ENCODE measurements at regions not wholly inside any gene's neighbourhood (a gene's known extent, or its start where the extent isn't known, plus 50 kb on each side); places are given as distances from the start of the nearest gene placed in this dataset.
"Not testable (repeated sequence)": the region's sequence is repeated elsewhere in the genome, so short reads cannot be mapped to it uniquely, and the experiment has no call there.

DNA sequence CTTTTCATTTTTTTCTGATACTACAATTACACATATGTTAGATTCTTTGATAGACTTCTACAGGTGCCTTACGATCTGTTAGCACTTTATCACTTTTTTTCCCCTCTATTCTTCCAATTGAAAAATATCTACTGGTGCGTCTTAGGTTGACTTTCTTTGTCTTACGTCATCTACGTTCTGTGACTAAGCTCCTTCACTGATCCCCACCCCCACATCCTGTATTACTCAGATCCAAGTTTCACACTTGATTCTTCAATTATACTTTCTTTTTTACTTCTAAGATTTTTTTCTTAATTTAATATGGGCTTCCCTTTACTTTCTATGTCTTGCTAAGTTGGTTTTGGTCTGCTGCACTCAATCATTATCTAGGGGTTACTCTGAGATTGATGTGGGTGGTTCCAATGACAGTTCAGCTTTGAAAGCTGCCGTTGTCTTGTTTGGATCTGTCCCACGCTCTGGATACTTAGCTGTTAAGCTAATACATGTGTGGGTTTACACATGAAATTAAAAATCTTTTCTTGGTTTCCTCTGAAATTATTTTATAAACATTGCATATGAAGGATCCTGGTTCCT is 1321.1 kb downstream of the RAPGEF2 start:
- peak; percentile 61 for DNase-seq (ENCODE audit: low read depth)

- DNase-seq (ENCODE audit: low read depth), result no peak
Measured at GRCh38 chr4:160426233-160426632, 1323.4 kb downstream of the RAPGEF2 start.

DNA sequence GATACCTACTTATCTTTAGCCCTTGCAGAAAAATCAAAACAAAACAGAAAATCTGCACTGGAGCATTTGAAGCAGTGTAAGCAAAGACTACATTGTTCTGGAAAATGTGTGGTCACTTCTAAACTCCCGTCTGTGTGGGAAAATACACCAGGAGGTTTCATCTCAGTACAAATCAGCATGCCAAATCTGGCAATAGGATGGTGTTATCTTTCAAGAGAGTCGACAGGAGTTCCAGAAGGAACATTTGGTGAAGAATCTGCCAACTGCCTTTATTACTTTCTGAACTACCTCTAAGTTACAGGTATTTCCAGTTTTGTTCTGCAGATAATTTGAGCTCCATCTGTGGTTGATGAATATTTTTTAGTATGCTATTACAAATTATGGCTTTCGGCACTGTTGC is 1348.0 kb downstream of the RAPGEF2 start:
- DNase-seq (ENCODE audit: low read depth), result no peak

DNA sequence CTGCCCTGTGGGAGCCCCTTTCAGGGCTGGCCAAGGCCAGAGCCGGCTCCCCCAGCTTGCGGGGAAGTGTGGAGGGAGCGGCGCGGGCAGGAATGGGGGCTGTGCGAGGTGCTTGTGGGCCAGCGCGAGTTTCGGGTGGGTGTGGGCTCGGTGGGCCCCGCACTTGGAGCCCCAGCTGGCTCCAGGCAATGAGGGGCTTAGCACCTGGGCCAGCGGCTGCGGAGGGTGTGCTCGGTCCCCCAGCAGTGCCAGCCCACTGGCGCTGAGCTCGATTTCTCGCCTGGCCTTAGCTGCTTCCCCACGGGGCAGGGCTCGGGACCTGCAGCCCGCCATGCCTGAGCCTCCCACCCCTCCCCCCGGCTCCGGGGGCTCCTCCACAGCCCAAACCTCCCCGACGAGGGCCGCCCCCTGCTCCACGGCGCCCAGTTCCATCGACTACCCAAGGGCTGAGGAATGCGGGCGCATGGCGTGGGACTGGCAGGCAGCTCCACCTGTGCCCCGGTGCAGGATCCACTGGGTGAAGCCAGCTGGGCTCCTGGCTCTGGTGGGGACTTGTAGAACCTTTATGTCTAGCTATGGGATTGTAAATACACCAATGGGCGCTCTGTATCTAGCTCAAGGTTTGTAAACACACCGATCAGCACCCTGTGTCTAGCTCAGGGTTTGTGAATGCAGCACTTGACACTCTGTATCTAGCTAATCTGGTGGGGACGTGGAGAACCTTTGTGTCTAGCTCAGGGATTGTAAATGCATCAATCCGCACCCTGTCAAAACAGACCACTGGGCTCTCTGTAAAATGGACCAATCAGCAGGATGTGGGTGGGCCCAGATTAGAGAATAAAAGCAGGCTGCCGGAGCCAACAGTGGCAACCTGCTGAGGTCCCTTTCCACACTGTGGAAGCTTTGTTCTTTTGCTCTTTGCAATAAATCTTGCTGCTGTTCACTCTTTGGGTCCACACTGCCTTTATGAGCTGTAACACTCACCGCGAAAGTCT is 1379.1 kb downstream of the RAPGEF2 start:
- not testable (repeated sequence) for DNase-seq (ENCODE audit: low read depth)

DNA sequence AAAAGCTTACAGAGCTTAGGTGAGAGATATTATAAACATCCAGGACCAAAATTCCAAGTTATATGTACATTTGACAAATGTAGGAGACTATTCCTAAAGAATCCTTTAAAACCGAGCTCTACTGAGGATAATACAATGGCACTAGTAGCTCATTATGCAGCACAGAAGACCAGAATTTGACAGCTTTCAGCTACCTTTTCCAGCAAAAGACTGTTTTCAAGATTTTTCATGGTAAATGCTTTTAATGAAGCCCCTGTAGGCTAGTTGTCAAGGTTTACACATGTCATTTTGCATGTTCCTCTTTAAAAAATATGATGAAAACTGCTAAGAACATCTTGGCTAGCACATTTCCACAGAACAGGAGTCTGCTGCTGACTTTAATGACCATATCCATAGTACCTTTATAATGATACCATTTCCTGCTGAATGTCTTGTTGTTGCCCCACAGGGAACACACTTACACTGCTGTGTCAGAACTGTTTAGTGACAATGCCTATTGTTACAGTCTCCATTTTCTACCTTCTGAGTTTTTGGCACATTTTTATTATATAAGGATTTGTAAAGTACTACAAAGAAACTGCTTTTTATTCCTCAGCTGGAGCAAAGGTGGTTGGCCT is 1382.3 kb downstream of the RAPGEF2 start:
- DNase-seq (ENCODE audit: low read depth), result no peak

- DNase-seq (ENCODE audit: low read depth), result no peak
Measured at GRCh38 chr4:160492181-160492580, 1389.3 kb downstream of the RAPGEF2 start.

DNA sequence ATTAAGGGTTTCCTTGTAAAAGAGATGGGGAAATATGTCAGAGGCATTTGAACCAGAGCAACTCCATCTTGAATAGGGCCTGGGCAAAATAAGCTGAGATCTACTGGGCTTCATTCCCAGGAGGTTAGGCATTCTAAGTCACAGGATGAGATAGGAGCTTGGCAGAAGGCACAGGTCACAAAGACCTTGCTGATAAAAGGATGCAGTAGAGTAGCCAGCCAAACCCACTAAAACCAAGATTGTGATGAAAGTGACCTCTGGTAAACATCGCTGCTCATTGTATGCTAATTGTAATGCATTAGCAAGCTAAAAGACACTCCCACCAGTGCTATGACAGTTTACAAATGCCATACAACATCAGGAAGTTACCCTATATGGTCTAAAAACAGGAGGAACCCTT is 1390.3 kb downstream of the RAPGEF2 start:
- no peak for DNase-seq (ENCODE audit: low read depth)

DNA sequence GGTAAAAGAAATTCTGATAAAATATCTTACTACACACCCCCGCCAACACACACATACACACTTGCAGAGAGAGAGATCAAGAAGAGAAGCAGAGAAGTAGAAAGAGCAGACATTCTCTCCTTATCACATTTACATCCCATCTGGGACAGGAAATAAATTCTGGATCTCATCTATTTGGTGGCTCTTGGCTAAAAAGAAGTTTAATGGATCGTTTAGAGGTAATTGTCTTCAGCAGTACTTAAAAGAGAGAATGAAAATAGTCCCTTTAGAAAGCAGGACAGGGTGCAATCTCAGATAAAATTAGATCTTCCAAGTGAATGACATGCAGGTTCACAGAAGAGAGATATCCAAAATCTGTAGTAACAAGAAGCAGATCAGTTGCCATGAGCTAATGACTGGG is 1392.5 kb downstream of the RAPGEF2 start:
- no peak for DNase-seq (ENCODE audit: low read depth)

- no peak for DNase-seq (ENCODE audit: low read depth)
Measured at GRCh38 chr4:160498211-160498610, 1395.3 kb downstream of the RAPGEF2 start.

- DNase-seq (ENCODE audit: low read depth), result no peak
Measured at GRCh38 chr4:160505724-160506123, 1402.8 kb downstream of the RAPGEF2 start.

DNA sequence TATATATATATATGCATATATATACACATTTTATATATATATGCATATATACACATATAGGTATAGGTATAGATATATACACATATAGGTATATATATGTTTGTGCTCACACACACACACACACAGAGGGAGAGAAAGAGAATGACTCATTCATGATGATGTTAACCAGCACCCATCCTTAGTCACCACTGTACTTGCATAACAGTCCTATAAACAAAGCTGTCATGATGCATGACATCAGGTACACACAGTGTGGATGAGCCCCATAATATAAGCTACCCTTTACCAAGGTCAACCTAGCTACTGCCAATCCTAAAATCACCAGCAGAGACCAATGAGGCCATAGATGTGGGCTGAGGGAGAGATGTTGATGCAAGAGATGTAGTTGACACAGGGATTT is 1408.0 kb downstream of the RAPGEF2 start:
- DNase-seq (ENCODE audit: low read depth), result peak; percentile 69

- peak; percentile 32 for DNase-seq (ENCODE audit: low read depth)
Measured at GRCh38 chr4:160514126-160514525, 1411.2 kb downstream of the RAPGEF2 start.

- peak; percentile 71 for DNase-seq (ENCODE audit: low read depth)
Measured at GRCh38 chr4:160523231-160523630, 1420.4 kb downstream of the RAPGEF2 start.

DNA sequence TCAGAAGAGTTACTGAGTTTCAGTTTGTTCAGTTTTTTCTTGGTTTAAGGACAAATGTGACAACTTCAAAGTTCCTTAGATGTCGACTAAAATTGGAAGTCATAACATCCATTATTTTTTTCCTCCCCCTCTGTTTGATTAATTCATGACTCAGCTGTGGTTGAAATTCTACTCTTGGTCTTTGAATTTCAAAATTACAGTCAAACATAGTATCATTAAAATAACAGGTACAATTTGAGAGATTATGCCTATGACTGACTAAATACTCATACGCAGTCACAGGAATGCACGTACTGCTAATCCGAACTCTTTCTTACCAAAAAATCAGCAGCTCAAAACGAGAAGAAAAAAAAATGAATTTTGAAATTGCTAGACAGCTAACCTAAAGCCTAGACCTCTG is 1434.8 kb downstream of the RAPGEF2 start:
- peak; percentile 53 for DNase-seq (ENCODE audit: low read depth)

DNA sequence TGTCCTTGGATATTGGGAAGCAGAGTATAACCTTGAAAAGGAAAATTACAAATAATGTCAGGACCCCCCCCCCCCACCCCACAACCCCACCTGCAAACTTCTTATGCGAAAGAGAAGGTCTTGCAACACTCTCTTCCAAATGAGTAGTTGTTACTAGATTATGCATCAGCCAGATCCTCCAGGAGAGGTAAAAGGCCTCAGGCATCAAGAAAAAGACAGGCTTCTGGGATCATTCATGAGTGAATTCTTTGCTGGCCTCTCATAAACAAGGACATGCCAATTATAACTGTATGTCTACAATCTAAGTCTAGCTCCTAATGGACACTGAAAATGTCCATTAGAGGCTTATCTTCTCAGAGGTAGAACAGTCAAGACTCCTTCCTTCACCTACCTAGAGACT is 1443.3 kb downstream of the RAPGEF2 start:
- DNase-seq (ENCODE audit: low read depth), result no peak

- not testable (repeated sequence) for DNase-seq (ENCODE audit: low read depth)
Measured at GRCh38 chr4:160549951-160550519, 1447.2 kb downstream of the RAPGEF2 start.

DNA sequence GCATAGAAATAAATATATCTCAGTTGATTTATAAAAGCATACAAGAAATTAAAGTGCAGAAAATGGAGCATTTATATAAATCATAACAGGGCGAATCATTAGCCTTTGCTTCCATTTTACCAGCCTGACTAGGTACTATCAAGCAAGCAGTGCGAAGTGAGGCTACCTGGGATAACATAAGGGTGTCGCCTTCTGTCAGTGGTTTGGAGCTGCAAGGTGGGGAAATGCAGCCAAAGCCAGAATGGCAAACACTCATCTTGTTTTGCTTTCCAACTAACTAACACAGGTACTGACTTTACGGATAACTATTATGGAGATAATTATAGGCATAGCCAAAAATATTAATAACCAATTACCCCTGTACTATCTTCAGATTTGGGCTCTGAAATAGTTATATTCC is 1459.8 kb downstream of the RAPGEF2 start:
- no peak for DNase-seq (ENCODE audit: low read depth)

GRCh38 chr4:160563552-160564282 is 1460.8 kb downstream of the RAPGEF2 start:
- no peak for DNase-seq (ENCODE audit: low read depth)

DNA sequence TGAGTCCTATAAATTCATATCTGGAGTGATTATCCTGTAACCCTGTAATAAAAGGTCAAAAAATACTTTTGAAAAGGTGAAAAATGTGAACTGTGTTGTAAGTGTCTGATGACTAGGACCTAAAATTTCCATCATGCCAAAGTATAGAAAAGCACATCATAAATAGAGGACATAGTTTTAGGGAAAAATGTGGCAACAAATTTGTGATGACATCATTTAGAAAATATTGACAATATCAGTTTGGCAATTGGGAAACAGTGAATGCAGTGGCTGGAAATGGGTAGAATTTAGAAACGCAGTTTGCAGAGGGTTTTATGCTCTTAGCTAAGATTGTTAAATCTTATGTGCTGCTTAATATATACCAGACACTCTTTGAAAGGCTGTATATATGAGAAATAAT is 1464.8 kb downstream of the RAPGEF2 start:
- no peak for DNase-seq (ENCODE audit: low read depth)

GRCh38 chr4:160570271-160570670 is 1467.4 kb downstream of the RAPGEF2 start:
- no peak for DNase-seq (ENCODE audit: low read depth)

GRCh38 chr4:160574272-160574671 is 1471.4 kb downstream of the RAPGEF2 start:
- not testable (repeated sequence) for DNase-seq (ENCODE audit: low read depth)

Data from LHCN-M2 (cell line).